ENCODE measurements at regions not wholly inside any gene's neighbourhood (a gene's known extent, or its start where the extent isn't known, plus 50 kb on each side); places are given as distances from the start of the nearest gene placed in this dataset.

- no peak for ATAC-seq
- H3K27me3 Mint-ChIP-seq, result no peaks in the 10 kb centered on the region
- no peak for DNase-seq
- CTCF ChIA-PET, result no interaction called here
- H3K9me3 Mint-ChIP-seq (ENCODE audit: low read depth), result peaks cover 9% of the 10 kb centered on the region
- no peaks in the 10 kb centered on the region for H3K4me1 Mint-ChIP-seq
- no peak overlapping the region for H3K27ac Mint-ChIP-seq
- H3K4me3 Mint-ChIP-seq, result no peak overlapping the region
- H3K36me3 Mint-ChIP-seq, result no peaks in the 10 kb centered on the region
Observed at GRCh38 chr15:47273864-47274263, 443.4 kb upstream of the SEMA6D start.

- Mint-ChIP-seq H3K4me1 (no peaks in the 10 kb centered on the region), H3K4me3 (no peak overlapping the region), H3K36me3 (no peaks in the 10 kb centered on the region), H3K27ac (no peak overlapping the region), H3K9me3 (ENCODE audit: low read depth) (no peaks in the 10 kb centered on the region), H3K27me3 (no peaks in the 10 kb centered on the region)
- DNase-seq (no peak), ATAC-seq (no peak)
- CTCF ChIA-PET, result no interaction called here
Observed at GRCh38 chr15:47283246-47283645, 434.1 kb upstream of the SEMA6D start.

- H3K36me3 Mint-ChIP-seq, result no peaks in the 10 kb centered on the region
- H3K27ac Mint-ChIP-seq, result no peak overlapping the region
- no peak for ATAC-seq
- no peaks in the 10 kb centered on the region for H3K4me1 Mint-ChIP-seq
- no peak overlapping the region for H3K4me3 Mint-ChIP-seq
- CTCF ChIA-PET, result no interaction called here
- no peak for DNase-seq
- no peaks in the 10 kb centered on the region for H3K27me3 Mint-ChIP-seq
- H3K9me3 Mint-ChIP-seq (ENCODE audit: low read depth), result peaks cover 9% of the 10 kb centered on the region
Observed at GRCh38 chr15:47288794-47289193, 428.5 kb upstream of the SEMA6D start.

GRCh38 chr15:47289656-47290055, 427.6 kb upstream of the SEMA6D start:
- Mint-ChIP-seq H3K4me3 (no peak overlapping the region), H3K27ac (no peak overlapping the region), H3K9me3 (ENCODE audit: low read depth) (peaks cover 9% of the 10 kb centered on the region), H3K36me3 (no peaks in the 10 kb centered on the region), H3K27me3 (no peaks in the 10 kb centered on the region), H3K4me1 (no peaks in the 10 kb centered on the region)
- ATAC-seq, result no peak
- DNase-seq, result no peak
- CTCF ChIA-PET, result interaction anchor here (0.6 kb wide), 1 partner anchor 16 kb away, joined by 4 read pairs; no protein-coding TSS in a partner anchor

GRCh38 chr15:47291767-47292166, 425.5 kb upstream of the SEMA6D start:
- no peak for ATAC-seq
- H3K27ac Mint-ChIP-seq, result no peak overlapping the region
- no peak for DNase-seq
- H3K9me3 Mint-ChIP-seq (ENCODE audit: low read depth), result peaks cover 9% of the 10 kb centered on the region
- CTCF ChIA-PET, result no interaction called here
- H3K4me1 Mint-ChIP-seq, result no peaks in the 10 kb centered on the region
- H3K36me3 Mint-ChIP-seq, result no peaks in the 10 kb centered on the region
- no peak overlapping the region for H3K4me3 Mint-ChIP-seq
- no peaks in the 10 kb centered on the region for H3K27me3 Mint-ChIP-seq

GRCh38 chr15:47292638-47293190, 424.6 kb upstream of the SEMA6D start:
- H3K27me3 Mint-ChIP-seq, result no peaks in the 10 kb centered on the region
- no peak for DNase-seq
- H3K9me3 Mint-ChIP-seq (ENCODE audit: low read depth), result peaks cover 9% of the 10 kb centered on the region
- ATAC-seq, result no peak
- CTCF ChIA-PET, result no interaction called here
- no peak overlapping the region for H3K27ac Mint-ChIP-seq
- no peak overlapping the region for H3K4me3 Mint-ChIP-seq
- H3K4me1 Mint-ChIP-seq, result no peaks in the 10 kb centered on the region
- no peaks in the 10 kb centered on the region for H3K36me3 Mint-ChIP-seq

- H3K36me3 Mint-ChIP-seq, result no peaks in the 10 kb centered on the region
- H3K9me3 Mint-ChIP-seq (ENCODE audit: low read depth), result peaks cover 8% of the 10 kb centered on the region
- no peak for ATAC-seq
- no peak for DNase-seq
- no peak overlapping the region for H3K27ac Mint-ChIP-seq
- H3K27me3 Mint-ChIP-seq, result no peaks in the 10 kb centered on the region
- no peak overlapping the region for H3K4me3 Mint-ChIP-seq
- CTCF ChIA-PET, result no interaction called here
- H3K4me1 Mint-ChIP-seq, result no peaks in the 10 kb centered on the region
Observed at GRCh38 chr15:47293466-47294162, 423.7 kb upstream of the SEMA6D start.

- Mint-ChIP-seq H3K27me3 (no peaks in the 10 kb centered on the region), H3K36me3 (no peaks in the 10 kb centered on the region), H3K9me3 (ENCODE audit: low read depth) (peaks cover 6% of the 10 kb centered on the region), H3K4me3 (no peak overlapping the region), H3K4me1 (no peaks in the 10 kb centered on the region), H3K27ac (no peak overlapping the region)
- DNase-seq, result no peak
- no peak for ATAC-seq
- CTCF ChIA-PET, result no interaction called here
Observed at GRCh38 chr15:47294765-47295259, 422.5 kb upstream of the SEMA6D start.

GRCh38 chr15:47296881-47297280, 420.4 kb upstream of the SEMA6D start:
- Mint-ChIP-seq H3K27ac (no peak overlapping the region), H3K4me1 (no peaks in the 10 kb centered on the region), H3K27me3 (no peaks in the 10 kb centered on the region), H3K9me3 (ENCODE audit: low read depth) (peaks cover 6% of the 10 kb centered on the region), H3K36me3 (no peaks in the 10 kb centered on the region), H3K4me3 (no peak overlapping the region)
- ATAC-seq, result no peak
- no peak for DNase-seq
- CTCF ChIA-PET, result no interaction called here

GRCh38 chr15:47299846-47300434, 417.4 kb upstream of the SEMA6D start:
- no peaks in the 10 kb centered on the region for H3K4me1 Mint-ChIP-seq
- no peaks in the 10 kb centered on the region for H3K27me3 Mint-ChIP-seq
- no peak overlapping the region for H3K4me3 Mint-ChIP-seq
- DNase-seq (no peak), ATAC-seq (no peak)
- H3K9me3 Mint-ChIP-seq (ENCODE audit: low read depth), result no peaks in the 10 kb centered on the region
- H3K27ac Mint-ChIP-seq, result no peak overlapping the region
- CTCF ChIA-PET, result no interaction called here
- no peaks in the 10 kb centered on the region for H3K36me3 Mint-ChIP-seq

GRCh38 chr15:47300596-47300995, 416.7 kb upstream of the SEMA6D start:
- H3K9me3 Mint-ChIP-seq (ENCODE audit: low read depth), result no peaks in the 10 kb centered on the region
- CTCF ChIA-PET, result no interaction called here
- no peaks in the 10 kb centered on the region for H3K36me3 Mint-ChIP-seq
- H3K27ac Mint-ChIP-seq, result no peak overlapping the region
- H3K4me1 Mint-ChIP-seq, result no peaks in the 10 kb centered on the region
- DNase-seq, result no peak
- H3K27me3 Mint-ChIP-seq, result no peaks in the 10 kb centered on the region
- ATAC-seq, result no peak
- no peak overlapping the region for H3K4me3 Mint-ChIP-seq

GRCh38 chr15:47301481-47301880, 415.8 kb upstream of the SEMA6D start:
- Mint-ChIP-seq H3K27ac (no peak overlapping the region), H3K36me3 (no peaks in the 10 kb centered on the region), H3K27me3 (no peaks in the 10 kb centered on the region), H3K9me3 (ENCODE audit: low read depth) (no peaks in the 10 kb centered on the region), H3K4me3 (no peak overlapping the region), H3K4me1 (no peaks in the 10 kb centered on the region)
- DNase-seq (no peak), ATAC-seq (no peak)
- CTCF ChIA-PET, result no interaction called here

- CTCF ChIA-PET, result no interaction called here
- no peak for ATAC-seq
Observed at GRCh38 chr15:47304656-47305055, 412.6 kb upstream of the SEMA6D start.

GRCh38 chr15:47312161-47312560, 405.1 kb upstream of the SEMA6D start:
- no peak overlapping the region for H3K4me3 Mint-ChIP-seq
- ATAC-seq, result no peak
- no peak overlapping the region for H3K27ac Mint-ChIP-seq
- H3K9me3 Mint-ChIP-seq (ENCODE audit: low read depth), result peaks cover 6% of the 10 kb centered on the region
- no peaks in the 10 kb centered on the region for H3K36me3 Mint-ChIP-seq
- no peaks in the 10 kb centered on the region for H3K27me3 Mint-ChIP-seq
- DNase-seq, result no peak
- H3K4me1 Mint-ChIP-seq, result no peaks in the 10 kb centered on the region
- CTCF ChIA-PET, result no interaction called here

More at GRCh38 chr15:47304656-47305055, 412.6 kb upstream of the SEMA6D start:
- H3K27me3 Mint-ChIP-seq, result no peaks in the 10 kb centered on the region
- no peak for DNase-seq
- H3K9me3 Mint-ChIP-seq (ENCODE audit: low read depth), result no peaks in the 10 kb centered on the region
- H3K27ac Mint-ChIP-seq, result no peak overlapping the region
- H3K4me1 Mint-ChIP-seq, result no peaks in the 10 kb centered on the region
- no peak overlapping the region for H3K4me3 Mint-ChIP-seq
- H3K36me3 Mint-ChIP-seq, result no peaks in the 10 kb centered on the region

Measured in activated CD8-positive, alpha-beta memory T cell treated with anti-CD3 and anti-CD28 coated beads, Interleukin-2, amount 10 ng/mL, durations not matched to agents 7 days and 5 days (primary cell).